Mucosa of descending colon (tissue), 3 donors: ENCODE measurements at regions not wholly inside any gene's neighbourhood (a gene's known extent, or its start where the extent isn't known, plus 50 kb on each side); places are given as distances from the start of the nearest gene placed in this dataset.

Source experiments
- ATAC-seq: fragments of 200-7000 bp; cut with Tn5 transposase; one replicate; pipeline ENCODE4 v1.9.1; 2020; ENCODE audit warnings: mild to moderate bottlenecking, moderate library complexity
- DNase-seq, 3 donors: peaks; one replicate each; pipeline ENCODE4 v3.0.0-alpha.2; 2020
- H3K36me3 ChIP-seq: fragments of 200-600 bp; one replicate; pipeline ENCODE4 v1.8.0; 2021; ENCODE audit warnings: low read depth, mild to moderate bottlenecking
- H3K4me1 ChIP-seq: fragments of 200-600 bp; one replicate; pipeline ENCODE4 v1.8.0; 2021; ENCODE audit warnings: low read depth, mild to moderate bottlenecking
- H3K4me3 ChIP-seq: fragments of 200-600 bp; one replicate; pipeline ENCODE4 v1.8.0; 2021; ENCODE audit warnings: mild to moderate bottlenecking
- H3K9me3 ChIP-seq: fragments of 200-600 bp; one replicate; pipeline ENCODE4 v1.8.0; 2021; ENCODE audit warnings: mild to moderate bottlenecking
- intact Hi-C, 2 donors: fragments of 100-400 bp; cut with DNase I in 1 of 2; cut with micrococcal nuclease in 1 of 2; formaldehyde crosslinking; loops; one replicate each; pipeline versions ENCODE4 v1.11.0 to v1.11.1; 2022; cut with DNase I, micrococcal nuclease
- TF ChIP-seq, protein P1 (sequence below): fragments of 200-600 bp; IDR thresholded peaks from one replicate; pipeline ENCODE4 v1.8.0; 2022; ENCODE audit warnings: antibody characterized with exemption, mild to moderate bottlenecking
- donor health status: DM: no; HTN: no; CAD: no; lungs with moderate emphysema.
- donor health status: DM: no; HTN: no; CAD: no.
- donor health status: DM: no; HTN: yes; CAD: no.

DNA sequence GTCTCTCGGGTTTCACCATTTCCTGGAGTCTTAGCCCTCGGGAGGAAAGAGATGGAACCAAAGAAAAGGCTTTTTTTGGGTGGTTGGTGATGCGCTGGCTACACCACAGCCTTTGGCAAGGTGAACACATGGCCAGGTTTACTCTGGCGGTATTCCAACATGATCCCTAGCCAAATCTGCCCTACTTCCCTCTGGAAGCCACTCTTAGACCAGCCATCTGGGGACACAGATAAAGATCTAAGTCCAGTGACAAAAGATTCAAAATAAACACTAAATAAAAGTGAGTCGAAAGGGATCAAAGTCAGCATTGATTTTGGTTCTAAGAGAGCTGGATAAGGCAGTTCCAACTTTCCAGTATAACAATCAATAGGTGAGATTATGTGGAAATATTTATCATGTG, 694.5 kb downstream of the VRK1 start:
- intact Hi-C loops, result no loop called here
- no peak for DNase-seq
- no peaks in the 10 kb centered on the region for H3K36me3 ChIP-seq
- H3K4me1 ChIP-seq, result no peaks in the 10 kb centered on the region
- TF ChIP-seq, protein P1, sequence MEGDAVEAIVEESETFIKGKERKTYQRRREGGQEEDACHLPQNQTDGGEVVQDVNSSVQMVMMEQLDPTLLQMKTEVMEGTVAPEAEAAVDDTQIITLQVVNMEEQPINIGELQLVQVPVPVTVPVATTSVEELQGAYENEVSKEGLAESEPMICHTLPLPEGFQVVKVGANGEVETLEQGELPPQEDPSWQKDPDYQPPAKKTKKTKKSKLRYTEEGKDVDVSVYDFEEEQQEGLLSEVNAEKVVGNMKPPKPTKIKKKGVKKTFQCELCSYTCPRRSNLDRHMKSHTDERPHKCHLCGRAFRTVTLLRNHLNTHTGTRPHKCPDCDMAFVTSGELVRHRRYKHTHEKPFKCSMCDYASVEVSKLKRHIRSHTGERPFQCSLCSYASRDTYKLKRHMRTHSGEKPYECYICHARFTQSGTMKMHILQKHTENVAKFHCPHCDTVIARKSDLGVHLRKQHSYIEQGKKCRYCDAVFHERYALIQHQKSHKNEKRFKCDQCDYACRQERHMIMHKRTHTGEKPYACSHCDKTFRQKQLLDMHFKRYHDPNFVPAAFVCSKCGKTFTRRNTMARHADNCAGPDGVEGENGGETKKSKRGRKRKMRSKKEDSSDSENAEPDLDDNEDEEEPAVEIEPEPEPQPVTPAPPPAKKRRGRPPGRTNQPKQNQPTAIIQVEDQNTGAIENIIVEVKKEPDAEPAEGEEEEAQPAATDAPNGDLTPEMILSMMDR, result no peak
- no peak overlapping the region for H3K4me3 ChIP-seq
- ATAC-seq, result no peak
- no peaks in the 10 kb centered on the region for H3K9me3 ChIP-seq

DNA sequence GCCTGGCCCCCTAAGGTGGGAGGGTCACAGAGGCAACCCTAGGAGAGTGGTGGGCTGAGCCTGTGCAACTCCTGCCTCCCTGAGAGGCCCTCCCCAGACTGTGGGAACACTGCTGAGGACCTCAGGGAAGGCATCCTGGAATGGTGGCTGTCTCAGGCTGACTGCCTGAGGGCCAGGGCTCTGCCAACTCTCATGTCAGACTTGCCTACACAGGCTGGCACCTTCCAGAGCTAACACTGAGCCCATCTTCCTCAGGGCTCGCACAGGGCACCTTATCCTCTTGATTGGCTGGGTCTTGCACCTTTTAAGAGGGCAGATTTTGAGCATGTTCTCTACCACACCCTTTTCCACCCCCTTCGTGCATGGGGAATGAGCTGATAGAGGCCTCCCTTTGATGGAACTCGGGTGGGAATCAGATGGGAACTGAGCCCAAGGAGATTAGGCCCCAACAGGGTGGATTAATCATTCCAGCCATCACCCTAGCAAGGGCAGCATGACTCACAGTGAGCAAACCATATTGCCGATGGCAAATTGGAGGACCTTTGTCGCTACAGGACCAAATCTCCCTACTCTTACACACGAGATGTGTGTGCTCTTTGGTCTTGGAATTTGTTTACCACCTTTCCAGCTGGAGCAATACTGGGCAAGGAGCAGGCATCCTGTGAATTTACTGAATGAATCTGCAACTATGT, 702.8 kb downstream of the VRK1 start:
- TF ChIP-seq, protein P1, result no peak
- no peaks in the 10 kb centered on the region for H3K9me3 ChIP-seq
- H3K4me1 ChIP-seq, result no peaks in the 10 kb centered on the region
- DNase-seq, result no peak
- intact Hi-C loops, result no loop called here
- no peak overlapping the region for H3K4me3 ChIP-seq
- ATAC-seq, result no peak
- H3K36me3 ChIP-seq, result no peaks in the 10 kb centered on the region

DNA sequence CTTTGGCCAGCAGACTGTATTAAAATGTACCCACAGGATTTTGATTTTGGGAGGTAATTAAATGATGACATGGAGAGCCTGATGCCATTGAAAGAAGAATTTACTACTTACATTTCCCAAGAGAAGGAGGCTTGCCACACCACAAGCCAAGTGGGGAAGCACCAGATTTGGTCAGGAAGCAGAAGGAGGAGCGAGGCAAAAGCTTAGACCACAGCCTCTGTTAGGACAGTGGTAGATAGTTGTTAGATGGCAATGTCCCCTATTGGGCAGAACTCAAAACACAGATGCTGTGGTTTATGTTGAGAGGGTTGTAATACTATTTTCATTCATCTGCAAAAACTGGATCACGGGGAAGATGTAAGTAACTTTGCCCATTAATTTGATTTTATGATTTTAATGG, 709.4 kb downstream of the VRK1 start:
- DNase-seq (no peak), ATAC-seq (no peak)
- TF ChIP-seq, protein P1, result no peak
- Histone ChIP-seq H3K4me3 (no peak overlapping the region), H3K4me1 (no peaks in the 10 kb centered on the region), H3K36me3 (no peaks in the 10 kb centered on the region), H3K9me3 (no peaks in the 10 kb centered on the region)
- intact Hi-C loops, result no loop called here

DNA sequence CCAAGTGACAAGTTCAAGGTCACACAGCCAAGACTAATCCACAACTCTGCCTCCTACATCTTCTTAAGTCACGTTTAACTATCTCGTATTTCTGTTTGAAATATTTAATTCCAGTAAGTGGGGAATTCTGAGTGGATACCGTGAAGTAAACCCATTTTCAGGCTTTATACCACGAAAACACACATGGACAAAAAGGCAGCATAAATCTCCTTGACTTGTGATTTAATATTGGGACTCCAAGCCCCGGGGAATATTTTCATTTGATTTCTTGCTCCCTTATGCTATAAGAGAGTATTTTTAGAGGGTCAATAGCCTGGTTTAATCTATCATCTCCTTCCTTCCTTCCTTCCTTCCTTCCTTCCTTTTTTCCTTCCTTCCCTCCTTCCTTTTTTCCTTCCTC, 716.7 kb downstream of the VRK1 start:
- TF ChIP-seq, protein P1, result no peak

DNA sequence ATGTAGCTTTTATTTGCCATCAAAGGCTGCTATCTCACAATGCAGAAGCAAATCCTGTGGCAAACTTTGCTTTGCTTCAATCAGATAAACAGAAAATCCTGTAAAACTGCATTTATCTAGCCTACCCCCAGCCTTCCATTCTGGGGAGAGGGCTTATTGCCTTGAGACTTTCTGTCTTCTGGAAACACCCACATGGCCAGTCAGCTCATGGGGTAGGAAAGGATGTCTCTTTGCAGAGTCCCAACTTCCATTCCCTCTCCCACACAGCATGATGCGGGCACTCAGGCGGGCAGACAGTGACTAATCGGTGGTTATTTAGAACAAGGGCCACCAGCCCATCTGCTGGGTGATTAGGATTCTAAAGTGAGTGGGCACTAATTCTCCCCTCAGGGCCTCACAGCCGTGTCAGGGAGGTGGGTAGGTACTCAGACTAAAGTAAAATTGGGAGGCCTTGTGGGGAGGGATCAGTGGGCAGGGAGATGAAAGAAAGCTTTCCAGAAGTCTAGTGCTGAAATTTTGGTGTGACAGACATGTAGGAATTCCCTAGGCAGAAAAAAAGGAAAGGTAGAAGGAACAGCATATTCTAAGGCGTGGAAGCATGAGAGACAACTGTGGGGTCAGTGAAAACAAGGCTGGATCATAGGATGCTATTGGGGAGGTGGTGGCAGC, 720.5 kb downstream of the VRK1 start:
- H3K36me3 ChIP-seq, result no peaks in the 10 kb centered on the region
- intact Hi-C loops, result no loop called here
- no peak overlapping the region for H3K4me3 ChIP-seq
- TF ChIP-seq, protein P1, result no peak
- no peaks in the 10 kb centered on the region for H3K4me1 ChIP-seq
- DNase-seq (no peak), ATAC-seq (no peak)
- no peaks in the 10 kb centered on the region for H3K9me3 ChIP-seq

More for the DNA sequence above, 716.7 kb downstream of the VRK1 start:
- Histone ChIP-seq H3K36me3 (no peaks in the 10 kb centered on the region), H3K4me1 (no peaks in the 10 kb centered on the region), H3K9me3 (no peaks in the 10 kb centered on the region), H3K4me3 (no peak overlapping the region)
- no peak for DNase-seq
- ATAC-seq, result no peak
- intact Hi-C loops, result no loop called here
